ENCODE measurements at regions not wholly inside any gene's neighbourhood (a gene's known extent, or its start where the extent isn't known, plus 50 kb on each side); places are given as distances from the start of the nearest gene placed in this dataset.

DNA sequence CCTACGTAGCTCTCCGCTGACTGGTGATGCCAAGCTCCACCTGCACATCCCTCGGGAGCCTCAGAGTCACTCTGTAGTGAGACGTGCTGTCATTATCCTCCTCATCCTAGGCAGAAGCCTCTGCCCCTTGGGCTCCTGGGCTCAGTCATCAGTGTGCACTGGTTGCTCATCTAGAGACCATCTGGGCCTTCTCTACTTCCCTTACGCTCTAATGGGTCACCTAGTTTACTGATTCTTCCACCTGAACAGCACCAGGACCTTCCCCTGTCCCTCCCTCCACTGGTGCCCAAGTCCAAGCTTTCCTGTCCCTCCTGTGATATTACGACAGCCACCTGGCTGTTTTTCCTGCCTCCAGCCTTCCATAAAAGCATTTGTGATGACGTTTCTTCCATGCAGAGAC lies 136.1 kb upstream of the ERRFI1 start (continued):
- no peak for TF ChIP-seq ZNF816 (CRISPR knock-in tag; IDR thresholded peaks at IDR 0.05; ENCODE audit: borderline replicate concordance)
- no peak for TF ChIP-seq CHD2 (IDR thresholded peaks at IDR 0.05; ENCODE audit: low read depth, low read length)
- TF ChIP-seq ZNF292 (CRISPR knock-in tag; IDR thresholded peaks at IDR 0.05; ENCODE audit: borderline replicate concordance, low read depth): peak; percentile 17; the same call in 1 of the 2 replicates
- TF ChIP-seq BRF2 (CRISPR knock-in tag; IDR thresholded peaks at IDR 0.05): no peak
- no peak for TF ChIP-seq MLXIP (CRISPR knock-in tag; IDR thresholded peaks at IDR 0.05; ENCODE audit: borderline replicate concordance)
- TF ChIP-seq RNF2 (conservative IDR thresholded peaks at IDR 0.05; ENCODE audit: low read depth): no peak
- TF ChIP-seq STAG1 (CRISPR knock-in tag; IDR thresholded peaks at IDR 0.05): no peak

DNA sequence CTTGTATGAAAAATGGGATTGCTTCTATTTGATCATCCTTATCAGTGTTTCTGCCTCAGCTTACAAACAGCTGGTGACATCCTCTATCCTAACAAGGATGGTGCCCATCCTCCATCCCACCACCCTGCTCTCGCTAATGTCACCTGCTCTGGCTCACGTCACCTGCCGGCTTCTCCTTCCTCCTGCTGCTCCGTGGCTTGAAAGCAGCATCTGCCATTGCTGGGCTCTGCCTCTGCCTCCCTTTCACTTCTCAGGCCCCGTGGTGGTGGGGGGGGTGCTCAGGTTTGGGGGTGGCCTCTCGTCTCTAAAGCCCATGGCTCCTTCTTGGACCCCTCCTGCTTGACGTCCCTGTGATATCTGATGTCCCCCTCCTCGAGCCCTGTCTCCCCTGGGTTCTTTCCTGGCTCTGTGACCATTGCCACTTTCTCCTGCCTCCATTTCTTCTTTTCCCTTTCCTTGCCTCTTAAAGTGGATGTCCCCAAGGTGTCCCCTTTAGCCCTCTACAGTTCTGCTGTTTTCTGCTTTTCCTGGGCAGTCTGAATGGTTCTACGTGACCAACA lies 135.5 kb upstream of the ERRFI1 start:
- Histone ChIP-seq H3K36me3 (replicated peaks in 1 of 2; ENCODE audit: control insufficient read depth in 1 of 2, insufficient read depth in 2 of 2, low read length in 2 of 2) (no peaks in the 10 kb centered on the region), H3K9ac (ENCODE audit: insufficient read depth, low read depth, low read length) (no peak overlapping the region), H3K4me1 (ENCODE audit: insufficient read depth, low read length) (peaks cover 60% of the 10 kb centered on the region), H3K4me3 (replicated peaks in 1 of 3; ENCODE audit: insufficient read depth in 1 of 3, low read depth in 2 of 3, low read length in 3 of 3) (no peak overlapping the region), H3K9me3 (ENCODE audit: low read length) (no peaks in the 10 kb centered on the region), H3K79me2 (ENCODE audit: insufficient read depth, low read length) (no peaks in the 10 kb centered on the region), H3K27me3 (ENCODE audit: control insufficient read depth in 1 of 2, insufficient read depth in 2 of 2, low read length in 2 of 2) (no peaks in the 10 kb centered on the region), H4K20me1 (ENCODE audit: insufficient read depth, low read length) (no peaks in the 10 kb centered on the region), H3K4me2 (ENCODE audit: low read depth, low read length) (no peak overlapping the region), H3K27ac (ENCODE audit: extremely low read length, insufficient read depth, low read length) (no peak overlapping the region), H2AFZ (ENCODE audit: low read length) (no peak overlapping the region)
- intact Hi-C loops (cut with micrococcal nuclease; ENCODE audit: unreplicated experiment) (no loop called here), in situ Hi-C loops (cut with HindIII; ENCODE audit: extremely low pct_ligation_motif_present, low pct_unique_long_range_greater_than_20kb) (no loop called here)
- WGBS (ENCODE audit: low lambda C conversion rate): 74% methylated on average over 9 of the region's 9 CpGs
- no peak for DNase-seq (ENCODE audit: low spot score)
- ChIA-PET CTCF (ENCODE audit: low intra/inter-chr PET ratio, low total read pairs) (no interaction called here), POLR2A (interaction anchor here (1.6 kb wide), 1 partner anchor 134 kb away, joined by 3 read pairs; no protein-coding TSS in a partner anchor)
- no peak for ATAC-seq
- BruUV-seq (replicated peaks): no TSS peak
- no peak for FAIRE-seq
- TF ChIP-seq THRA (CRISPR knock-in tag; IDR thresholded peaks at IDR 0.05; ENCODE audit: borderline replicate concordance) (no peak), SCMH1 (CRISPR knock-in tag; IDR thresholded peaks at IDR 0.05; ENCODE audit: borderline replicate concordance) (no peak), ZNF687 (CRISPR knock-in tag; IDR thresholded peaks at IDR 0.05) (peak; percentile 55), ZBTB7B (CRISPR knock-in tag; IDR thresholded peaks at IDR 0.05) (no peak), ZNF558 (CRISPR knock-in tag; IDR thresholded peaks at IDR 0.05; ENCODE audit: borderline replicate concordance) (no peak), TEF (CRISPR knock-in tag; IDR thresholded peaks at IDR 0.05) (no peak)
